GM12891 (cell line): ENCODE measurements at regions not wholly inside any gene's neighbourhood (a gene's known extent, or its start where the extent isn't known, plus 50 kb on each side); places are given as distances from the start of the nearest gene placed in this dataset.

Experiments used
- PAX5 ChIP-seq: IDR thresholded peaks from 2 replicates; pipeline ENCODE4 v1.6.1; 2011; ENCODE audit warnings: low read length, moderate library complexity, mild to moderate bottlenecking; ENCODE audit not compliant: insufficient read depth, severe bottlenecking
- POLR2A ChIP-seq: IDR thresholded peaks from 2 replicates; pipeline ENCODE4 v1.6.1; 2011; ENCODE audit warnings: low read depth, low read length, control low read depth
- POLR2AphosphoS5 ChIP-seq: IDR thresholded peaks from 2 replicates; pipeline ENCODE4 v1.6.1; 2011; ENCODE audit warnings: low read depth, low read length, control low read depth
- SPI1 ChIP-seq: IDR thresholded peaks from 2 replicates; pipeline ENCODE4 v1.6.1; 2011; ENCODE audit warnings: low read depth, low read length, control low read depth
- TAF1 ChIP-seq: IDR thresholded peaks from 2 replicates; pipeline ENCODE4 v1.6.1; 2011; ENCODE audit warnings: low read depth, low read length, control low read depth

DNA sequence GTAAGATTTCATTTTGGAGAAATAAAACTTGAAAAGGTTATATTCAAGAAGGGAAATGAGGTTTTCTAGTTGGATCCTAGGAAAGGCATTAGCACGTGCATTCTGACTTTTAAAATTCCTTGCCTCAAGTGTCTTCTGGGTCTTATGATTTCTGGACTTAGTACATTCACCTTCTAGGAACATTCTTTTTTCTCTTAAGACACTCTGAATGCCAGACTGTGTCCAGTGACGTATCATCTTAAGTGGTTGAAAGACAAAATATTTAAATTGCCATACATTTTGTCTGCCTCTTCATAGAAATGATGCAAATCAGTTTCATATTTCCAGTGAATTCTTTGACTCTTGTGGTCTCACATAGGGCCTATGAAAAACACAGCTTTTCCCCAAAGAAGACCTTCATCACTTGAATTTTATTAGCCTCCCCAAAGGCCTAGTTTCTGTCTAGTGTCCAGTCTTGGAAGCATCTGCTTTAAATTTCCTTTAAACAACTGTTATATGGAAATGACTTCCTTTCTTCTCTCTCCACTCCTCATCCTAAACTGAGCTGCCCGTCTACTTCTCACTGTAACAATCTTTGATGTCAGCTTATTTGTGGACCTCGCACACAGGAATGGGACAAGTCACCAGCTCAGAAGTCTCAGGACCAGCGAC lies 187.2 kb downstream of the HLX start:
- no peak for TF ChIP-seq PAX5
- TF ChIP-seq POLR2A, result no peak
- TF ChIP-seq POLR2AphosphoS5, result no peak
- TF ChIP-seq SPI1, result no peak
- TF ChIP-seq TAF1, result no peak
